ENCODE measurements at regions not wholly inside any gene's neighbourhood (a gene's known extent, or its start where the extent isn't known, plus 50 kb on each side); places are given as distances from the start of the nearest gene placed in this dataset.
A peak's percentile ranks its signal among the peaks of the same experiment; 100 is the strongest.

- peak in 1 of 2 donors; percentile 3 for DNase-seq
These were observed 71.8 kb downstream of the C4orf33 start for GRCh38 chr4:129167640-129168260.

DNA sequence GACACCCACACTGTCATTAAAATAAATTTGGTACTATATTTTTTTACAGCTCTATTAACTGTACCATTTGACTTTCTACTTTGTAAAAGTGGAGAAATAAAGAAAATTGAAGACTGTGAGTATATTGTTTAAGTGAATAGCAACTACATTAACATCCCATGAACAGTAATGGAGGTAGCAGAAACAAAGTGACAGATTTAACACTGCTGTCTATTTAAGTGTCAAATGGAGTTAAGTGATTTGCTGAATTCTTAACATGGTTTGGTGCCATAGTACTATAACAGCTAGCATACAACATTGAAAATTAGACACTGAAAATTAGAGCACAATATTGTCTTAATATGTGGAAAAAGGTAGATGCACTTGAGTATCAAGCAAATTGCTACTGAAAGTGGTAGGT is 76.2 kb downstream of the C4orf33 start:
- DNase-seq, result no peak

DNA sequence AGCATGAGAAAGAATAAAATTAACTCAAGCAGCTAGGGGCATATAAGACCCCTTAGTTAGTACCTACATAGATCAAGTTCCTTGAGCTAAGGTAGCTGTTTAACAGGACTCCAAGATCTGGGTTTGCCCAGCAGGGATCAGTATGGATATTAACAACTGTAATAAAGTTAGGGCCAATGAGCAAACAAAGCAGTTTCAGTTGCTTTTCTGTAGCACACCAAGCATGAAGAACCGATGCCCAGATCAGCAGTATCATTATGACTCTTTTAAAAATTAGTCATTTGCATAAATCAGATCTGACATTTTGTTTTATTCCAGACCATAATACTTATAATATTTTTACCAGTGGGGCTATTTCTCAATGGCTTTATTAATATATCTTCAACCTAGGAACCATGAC is 80.9 kb downstream of the C4orf33 start:
- DNase-seq, result no peak

DNA sequence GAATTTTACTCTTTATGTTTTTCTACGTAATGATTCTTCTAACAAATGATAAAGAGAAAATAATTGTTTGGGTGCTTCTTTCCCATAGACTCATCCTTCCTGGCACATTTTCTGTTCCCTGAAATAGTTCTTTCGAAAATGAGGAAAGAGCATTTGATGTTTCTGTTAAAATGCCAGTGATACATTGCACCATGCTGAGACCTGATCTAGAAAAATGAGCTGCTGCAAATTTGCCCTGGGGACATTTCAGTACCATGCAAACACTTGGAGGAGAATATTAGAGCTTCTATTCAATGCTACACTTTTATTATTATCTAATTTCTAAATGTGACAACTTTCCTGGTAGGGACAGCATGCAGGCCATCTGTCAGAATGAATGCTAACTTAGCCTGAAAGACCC is 83.3 kb downstream of the C4orf33 start:
- no peak for DNase-seq

GRCh38 chr4:129189630-129190029 is 93.7 kb downstream of the C4orf33 start:
- DNase-seq, result no peak

DNA sequence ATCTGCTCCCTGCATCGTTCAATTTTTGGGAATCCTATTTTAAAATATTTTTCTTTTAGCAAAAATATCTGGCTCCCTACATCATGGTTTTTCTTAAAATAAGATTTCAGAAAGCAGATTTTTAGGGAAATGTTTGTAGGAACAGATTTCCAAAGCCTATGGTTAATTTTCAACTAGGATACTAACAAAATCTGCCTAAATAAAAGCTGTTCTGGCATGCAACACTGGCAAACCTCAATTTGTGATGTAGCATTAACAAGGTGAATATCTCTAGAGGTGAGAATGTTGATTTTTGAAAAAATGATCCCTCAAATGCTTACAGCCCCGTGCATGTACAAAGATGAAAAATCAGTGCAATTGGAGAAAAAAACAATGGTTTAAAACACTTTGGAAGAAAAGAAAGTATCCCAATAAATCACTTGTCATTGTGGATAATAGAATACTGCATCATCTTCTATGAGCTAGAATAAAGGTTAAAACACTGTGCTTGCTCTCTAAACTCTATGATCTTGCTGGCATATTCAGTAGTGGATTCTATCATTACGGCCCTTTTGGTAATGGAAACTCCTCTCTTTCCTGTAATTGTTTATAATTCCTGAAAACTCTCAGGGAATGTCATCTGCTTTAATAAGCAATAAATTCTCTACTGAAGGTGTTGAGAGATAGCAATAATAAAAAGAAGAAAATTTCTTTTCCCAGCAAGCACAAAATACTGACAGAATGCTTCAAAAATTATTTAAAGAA is 97.6 kb downstream of the C4orf33 start:
- no peak for DNase-seq

GRCh38 chr4:129208481-129208880 is 112.5 kb downstream of the C4orf33 start:
- DNase-seq, result no peak

DNA sequence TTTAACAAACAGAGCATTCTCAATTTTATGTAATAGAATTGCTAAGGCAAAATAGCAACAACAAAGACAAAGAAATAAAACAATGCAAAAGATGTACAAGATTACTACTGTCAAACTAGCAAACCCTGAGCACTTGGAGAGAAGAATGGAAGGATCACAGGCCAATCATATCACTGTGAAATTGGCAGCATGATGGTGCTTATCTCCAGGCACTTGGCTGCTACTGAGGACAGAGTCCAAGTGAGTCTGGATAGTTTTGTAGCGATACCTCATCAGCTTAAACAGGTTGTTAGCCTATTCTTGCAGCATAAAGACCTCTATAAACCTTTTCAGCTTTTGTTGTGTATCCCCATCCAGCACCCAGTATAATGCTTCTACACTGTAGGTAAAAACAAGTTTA is 117.7 kb downstream of the C4orf33 start:
- no peak for DNase-seq

- DNase-seq, result no peak
These were observed 122.4 kb downstream of the C4orf33 start for GRCh38 chr4:129218360-129218759.

GRCh38 chr4:129218897-129219296 is 122.9 kb downstream of the C4orf33 start:
- no peak for DNase-seq

DNA sequence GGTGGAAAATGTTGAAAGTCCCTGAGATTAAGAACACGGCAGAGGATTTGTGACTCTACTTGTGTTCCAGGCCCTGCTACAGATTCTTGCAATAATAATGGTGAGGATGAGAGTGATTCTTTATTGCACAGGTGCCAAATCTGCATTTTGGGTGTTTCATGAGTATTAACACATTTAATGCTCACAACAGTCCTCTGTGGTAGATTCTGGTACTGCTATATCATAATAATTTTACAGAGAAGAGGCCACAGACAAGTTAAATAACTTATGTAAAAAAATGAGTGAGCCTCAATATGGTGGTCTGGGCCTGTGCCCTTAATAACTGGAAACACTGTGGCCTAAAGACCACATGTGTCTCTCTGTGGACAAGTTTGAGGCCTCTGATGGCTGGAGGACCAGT is 124.3 kb downstream of the C4orf33 start:
- DNase-seq, result no peak

GRCh38 chr4:129223945-129224344 is 128.0 kb downstream of the C4orf33 start:
- no peak for DNase-seq

- no peak for DNase-seq
These were observed 134.9 kb downstream of the C4orf33 start for GRCh38 chr4:129230846-129231245.

DNA sequence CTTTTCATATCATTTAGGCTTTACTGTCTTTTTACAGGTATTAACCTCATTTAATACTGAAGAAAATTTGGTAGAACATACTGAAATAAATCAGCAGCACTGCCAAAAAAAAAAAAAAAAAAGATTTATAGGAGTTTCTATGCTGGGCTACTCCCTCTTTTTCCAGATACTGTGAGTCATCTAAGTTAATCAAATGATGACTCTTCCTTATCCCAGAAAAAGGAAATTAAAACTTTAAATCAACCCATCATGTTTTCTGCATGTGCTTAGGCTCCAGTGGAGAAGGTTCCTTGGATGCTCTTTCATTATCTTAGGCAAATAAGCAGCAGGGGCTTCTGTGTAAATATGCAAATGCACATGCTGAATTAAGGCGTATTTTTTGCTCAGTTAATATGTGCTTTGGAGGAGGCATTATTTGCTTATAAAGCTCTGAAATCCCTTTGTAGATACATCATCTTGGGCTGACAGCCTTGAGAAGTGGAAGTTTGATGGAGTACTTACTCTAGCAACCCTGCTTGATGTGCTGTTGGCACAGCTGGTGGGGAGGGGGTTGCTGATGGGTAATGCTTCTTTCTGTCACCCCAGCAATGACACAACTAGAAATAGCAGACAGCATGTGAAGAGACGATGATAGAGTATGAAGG is 136.1 kb downstream of the C4orf33 start:
- no peak for DNase-seq

- no peak for DNase-seq
These were observed 136.8 kb downstream of the C4orf33 start for GRCh38 chr4:129232589-129233337.

DNA sequence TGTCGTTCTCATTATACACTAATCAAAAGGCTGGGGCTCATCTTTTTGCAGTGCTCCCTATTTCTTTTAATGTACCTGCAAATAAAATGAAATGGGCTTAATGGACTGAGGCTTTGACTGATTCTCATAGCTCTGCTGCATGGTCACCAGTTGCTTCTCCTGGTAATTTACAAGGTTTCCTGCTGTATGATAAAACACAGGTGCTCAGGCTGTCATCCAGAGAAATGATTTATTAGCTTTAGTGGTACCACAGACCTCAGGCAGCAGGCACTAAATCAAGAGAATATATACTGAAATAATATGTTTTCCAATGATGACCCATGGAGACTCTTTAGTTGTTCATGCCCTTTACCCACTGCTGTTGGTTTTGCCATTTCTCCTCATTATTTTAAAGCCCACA is 137.7 kb downstream of the C4orf33 start:
- no peak for DNase-seq

GRCh38 chr4:129236351-129236750 is 140.4 kb downstream of the C4orf33 start:
- DNase-seq, result no peak

GRCh38 chr4:129239088-129239487 is 143.1 kb downstream of the C4orf33 start:
- DNase-seq, result no peak

DNA sequence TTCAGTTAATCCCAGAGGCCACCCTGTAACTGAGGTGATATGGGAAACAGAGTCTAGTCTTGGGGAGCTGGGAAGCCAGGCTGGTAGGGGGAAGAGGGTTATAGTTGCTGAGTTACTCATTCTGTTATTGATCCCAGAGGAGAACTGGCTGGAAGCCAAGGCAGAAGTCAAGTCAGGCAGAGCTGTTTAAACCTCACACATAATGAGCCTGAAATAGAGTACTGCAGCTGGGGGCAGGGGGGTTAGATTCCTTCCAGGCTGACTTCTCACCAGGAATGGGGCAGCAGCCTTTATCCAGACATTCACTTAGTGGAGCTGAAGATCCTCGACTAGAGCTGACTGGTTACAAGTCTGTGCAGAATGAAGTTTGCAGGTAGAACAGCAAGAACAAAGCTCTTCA is 144.9 kb downstream of the C4orf33 start:
- no peak for DNase-seq

DNA sequence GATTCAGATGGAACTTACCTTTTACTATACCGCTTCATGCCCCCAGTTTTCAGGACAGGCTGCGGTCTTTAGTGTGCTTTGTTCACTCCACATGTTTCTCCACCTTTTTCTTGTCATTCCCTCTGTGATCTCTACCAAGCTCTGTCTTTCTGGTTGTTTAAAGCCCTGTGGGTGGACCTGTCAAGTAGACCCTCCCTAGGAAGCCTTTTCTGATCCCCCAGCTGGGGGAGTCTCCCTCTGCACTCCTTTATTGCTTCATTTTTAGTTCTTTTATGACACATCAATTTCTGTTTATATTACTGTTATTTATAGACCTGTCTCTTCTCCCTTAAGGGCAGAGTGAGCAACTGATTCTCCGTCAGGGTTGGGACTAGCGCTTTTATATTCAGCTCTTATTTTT is 150.2 kb downstream of the C4orf33 start:
- no peak for DNase-seq

DNA sequence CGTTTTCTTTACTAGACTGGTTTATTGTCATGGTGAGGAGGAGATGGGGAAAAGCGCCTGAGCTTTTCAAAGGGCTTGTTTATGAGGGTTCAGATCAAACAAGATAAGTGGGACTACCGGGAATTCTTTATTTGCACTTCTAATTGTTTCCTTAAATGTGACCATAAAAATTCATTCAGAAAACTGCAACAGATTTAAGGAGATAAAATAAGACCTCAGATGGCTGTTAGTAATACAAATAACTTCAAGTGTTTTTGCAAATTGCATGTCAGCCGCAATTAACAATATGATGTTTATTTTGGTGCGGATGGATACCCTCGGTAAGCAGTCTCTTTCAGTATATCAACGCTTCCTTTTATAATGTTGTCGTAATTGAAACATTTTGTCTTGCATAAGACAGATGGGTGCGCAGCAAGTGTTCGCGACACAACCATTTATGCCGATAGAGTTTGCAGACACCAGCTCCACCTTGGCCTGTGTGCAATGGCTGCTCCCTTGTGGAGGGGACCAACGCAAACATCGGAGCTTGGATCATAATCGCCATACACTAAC is 151.0 kb downstream of the C4orf33 start:
- no peak for DNase-seq

- DNase-seq, result no peak
These were observed 152.7 kb downstream of the C4orf33 start for GRCh38 chr4:129248621-129249020.

DNA sequence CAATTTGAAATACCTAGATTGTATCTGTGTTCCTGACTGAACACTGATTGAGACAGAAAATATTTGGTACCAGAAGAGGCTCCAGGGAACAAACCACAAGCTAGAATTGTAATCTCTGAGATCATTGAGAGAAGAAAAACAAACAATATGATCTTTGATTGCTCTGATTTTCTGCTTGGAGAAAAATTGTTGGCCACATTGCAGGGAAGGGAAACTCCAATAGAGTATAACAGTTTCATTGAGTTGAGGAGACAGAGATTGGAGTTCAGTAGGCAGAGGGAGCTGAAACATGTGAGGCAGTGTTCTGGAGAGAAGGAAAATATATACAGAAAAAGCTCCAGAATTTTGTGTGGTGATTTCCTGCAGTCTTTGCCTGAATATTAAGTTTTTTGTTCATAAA is 158.2 kb downstream of the C4orf33 start:
- DNase-seq, result no peak
